Neural cell (in vitro differentiated cells): ENCODE measurements at regions not wholly inside any gene's neighbourhood (a gene's known extent, or its start where the extent isn't known, plus 50 kb on each side); places are given as distances from the start of the nearest gene placed in this dataset.

ENCODE experiments used
- CTCF ChIP-seq: fragments of 450-650 bp; IDR thresholded peaks from 2 replicates; pipeline ENCODE4 v1.5.1; 2014; ENCODE audit warnings: antibody characterized with exemption, mild to moderate bottlenecking, moderate library complexity; ENCODE audit not compliant: poor library complexity, severe bottlenecking
- MXI1 ChIP-seq: fragments of 450-650 bp; conservative IDR thresholded peaks from 2 replicates; pipeline ENCODE4 v1.6.1; 2014; ENCODE audit warnings: antibody characterized with exemption, mild to moderate bottlenecking; ENCODE audit not compliant: poor library complexity, severe bottlenecking
- RAD21 ChIP-seq: fragments of 450-650 bp; conservative IDR thresholded peaks from 2 replicates; pipeline ENCODE4 v1.6.1; 2014; ENCODE audit warnings: antibody characterized with exemption, mild to moderate bottlenecking, moderate library complexity

- TF ChIP-seq CTCF (no peak), MXI1 (no peak), RAD21 (no peak)
Observed at GRCh38 chr1:242788771-242789170, 264.3 kb upstream of the PLD5 start.
